ENCODE measurements at regions not wholly inside any gene's neighbourhood (a gene's known extent, or its start where the extent isn't known, plus 50 kb on each side); places are given as distances from the start of the nearest gene placed in this dataset.

GRCh38 chr5:171669571-171669970 lies 116.0 kb upstream of the SMIM23 start:
- CTCF ChIA-PET: no interaction called here
- POLR2A ChIA-PET: no interaction called here

GRCh38 chr5:171672556-171672955 lies 113.1 kb upstream of the SMIM23 start:
- POLR2A ChIA-PET: no interaction called here
- CTCF ChIA-PET: interaction anchor here (0.6 kb wide), 1 partner anchor 37 kb away, joined by 5 read pairs; no protein-coding TSS in a partner anchor

GRCh38 chr5:171673328-171673727 lies 112.3 kb upstream of the SMIM23 start:
- ChIA-PET POLR2A (no interaction called here), CTCF (no interaction called here)

GRCh38 chr5:171673840-171674239 lies 111.8 kb upstream of the SMIM23 start:
- POLR2A ChIA-PET: interaction anchor here (0.6 kb wide), 1 partner anchor 288 kb away, joined by 3 read pairs; no protein-coding TSS in a partner anchor
- CTCF ChIA-PET: no interaction called here

- CTCF ChIA-PET: no interaction called here
- POLR2A ChIA-PET: no interaction called here
These were observed 110.1 kb upstream of the SMIM23 start for GRCh38 chr5:171675511-171675910.

- CTCF ChIA-PET: no interaction called here
- POLR2A ChIA-PET: no interaction called here
These were observed 109.2 kb upstream of the SMIM23 start for GRCh38 chr5:171676286-171676944.

GRCh38 chr5:171678646-171679045 lies 107.0 kb upstream of the SMIM23 start:
- ChIA-PET CTCF (no interaction called here), POLR2A (no interaction called here)

GRCh38 chr5:171680485-171680884 lies 105.1 kb upstream of the SMIM23 start:
- ChIA-PET POLR2A (no interaction called here), CTCF (no interaction called here)

- CTCF ChIA-PET: no interaction called here
- POLR2A ChIA-PET: no interaction called here
These were observed 104.6 kb upstream of the SMIM23 start for GRCh38 chr5:171681061-171681460.

GRCh38 chr5:171681677-171682076 lies 103.9 kb upstream of the SMIM23 start:
- CTCF ChIA-PET: no interaction called here

GRCh38 chr5:171682801-171683200 lies 102.8 kb upstream of the SMIM23 start:
- CTCF ChIA-PET: no interaction called here
- POLR2A ChIA-PET: no interaction called here

More at GRCh38 chr5:171681677-171682076, 103.9 kb upstream of the SMIM23 start:
- POLR2A ChIA-PET: no interaction called here

GRCh38 chr5:171684169-171684568 lies 101.4 kb upstream of the SMIM23 start:
- ChIA-PET POLR2A (no interaction called here), CTCF (no interaction called here)

- POLR2A ChIA-PET: no interaction called here
- CTCF ChIA-PET: no interaction called here
These were observed 96.7 kb upstream of the SMIM23 start for GRCh38 chr5:171688696-171689495.

- ChIA-PET POLR2A (no interaction called here), CTCF (no interaction called here)
These were observed 95.7 kb upstream of the SMIM23 start for GRCh38 chr5:171689853-171690417.

GRCh38 chr5:171692107-171692506 lies 93.5 kb upstream of the SMIM23 start:
- ChIA-PET CTCF (no interaction called here), POLR2A (no interaction called here)

- POLR2A ChIA-PET: no interaction called here
These were observed 92.7 kb upstream of the SMIM23 start for GRCh38 chr5:171692936-171693335.

GRCh38 chr5:171693412-171693811 lies 92.2 kb upstream of the SMIM23 start:
- POLR2A ChIA-PET: no interaction called here
- CTCF ChIA-PET: no interaction called here

More at GRCh38 chr5:171692936-171693335, 92.7 kb upstream of the SMIM23 start:
- CTCF ChIA-PET: no interaction called here

GRCh38 chr5:171695804-171696203 lies 89.8 kb upstream of the SMIM23 start:
- CTCF ChIA-PET: no interaction called here
- POLR2A ChIA-PET: no interaction called here

GRCh38 chr5:171697221-171698102 lies 88.2 kb upstream of the SMIM23 start:
- POLR2A ChIA-PET: interaction anchor here (0.6 kb wide), 1 partner anchor 89 kb away, joined by 7 read pairs; no protein-coding TSS in a partner anchor
- CTCF ChIA-PET: no interaction called here

GRCh38 chr5:171700318-171700912 lies 85.2 kb upstream of the SMIM23 start:
- CTCF ChIA-PET: no interaction called here
- POLR2A ChIA-PET: interaction anchor here (0.7 kb wide), 1 partner anchor 283 kb away, joined by 4 read pairs; no protein-coding TSS in a partner anchor
